ENCODE measurements at regions not wholly inside any gene's neighbourhood (a gene's known extent, or its start where the extent isn't known, plus 50 kb on each side); places are given as distances from the start of the nearest gene placed in this dataset.

DNA sequence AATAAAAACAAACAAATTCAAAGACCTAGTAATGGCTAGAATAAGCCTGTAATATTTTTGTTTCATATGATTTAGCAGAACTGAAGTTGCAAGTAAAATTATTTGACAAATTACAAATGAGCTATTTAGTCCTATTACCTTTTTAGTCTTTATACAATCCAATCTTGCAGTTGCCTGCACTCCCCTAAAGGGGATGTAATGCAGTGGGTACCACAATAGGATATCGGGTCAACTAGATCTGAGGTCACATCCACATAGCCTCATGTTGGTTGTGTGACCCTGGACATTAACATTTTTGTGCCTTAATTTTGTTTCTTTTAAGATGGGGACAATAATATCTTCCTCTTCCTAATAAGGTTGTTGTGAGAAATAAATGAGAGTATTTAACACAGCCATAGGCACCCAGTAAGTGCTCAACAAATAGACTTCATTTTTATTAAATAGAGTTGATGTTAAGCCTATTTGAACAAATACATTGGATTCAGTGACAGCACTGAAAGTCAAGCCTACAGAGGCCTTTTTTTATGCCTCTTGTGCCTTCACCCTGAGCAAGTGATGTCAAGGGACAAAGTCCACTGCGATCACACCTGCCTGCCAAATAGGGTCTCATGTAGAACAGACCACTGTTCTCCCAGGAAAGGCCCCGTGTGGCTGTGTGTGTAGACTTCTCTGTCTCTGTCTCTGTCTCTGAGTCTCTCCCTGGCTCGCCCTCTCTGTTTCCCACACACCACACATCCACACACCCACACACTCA lies 124.8 kb downstream of the EVX1 start:
- DNase-seq: no peak

DNA sequence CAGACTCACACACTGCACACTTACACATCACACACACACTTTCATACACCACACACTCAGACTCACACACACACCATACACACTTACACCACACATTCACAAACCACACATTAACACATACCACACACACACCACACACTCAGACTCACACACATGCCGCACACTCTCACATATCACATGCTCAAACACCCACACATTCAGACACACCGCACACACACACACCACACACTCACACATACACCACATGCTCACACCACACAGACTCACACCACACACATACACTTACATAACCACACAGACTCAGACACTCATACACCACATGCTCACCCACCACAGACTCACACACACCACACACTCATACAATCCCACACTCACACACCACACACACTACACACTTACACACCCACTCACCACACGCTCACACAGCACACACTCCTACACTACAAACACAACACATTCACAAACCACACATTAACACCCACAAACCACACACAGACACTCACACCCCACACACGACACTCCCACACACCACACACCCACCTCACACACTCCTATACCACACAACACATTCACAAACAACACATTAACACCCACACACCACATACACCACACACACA lies 125.4 kb downstream of the EVX1 start:
- no peak for DNase-seq

DNA sequence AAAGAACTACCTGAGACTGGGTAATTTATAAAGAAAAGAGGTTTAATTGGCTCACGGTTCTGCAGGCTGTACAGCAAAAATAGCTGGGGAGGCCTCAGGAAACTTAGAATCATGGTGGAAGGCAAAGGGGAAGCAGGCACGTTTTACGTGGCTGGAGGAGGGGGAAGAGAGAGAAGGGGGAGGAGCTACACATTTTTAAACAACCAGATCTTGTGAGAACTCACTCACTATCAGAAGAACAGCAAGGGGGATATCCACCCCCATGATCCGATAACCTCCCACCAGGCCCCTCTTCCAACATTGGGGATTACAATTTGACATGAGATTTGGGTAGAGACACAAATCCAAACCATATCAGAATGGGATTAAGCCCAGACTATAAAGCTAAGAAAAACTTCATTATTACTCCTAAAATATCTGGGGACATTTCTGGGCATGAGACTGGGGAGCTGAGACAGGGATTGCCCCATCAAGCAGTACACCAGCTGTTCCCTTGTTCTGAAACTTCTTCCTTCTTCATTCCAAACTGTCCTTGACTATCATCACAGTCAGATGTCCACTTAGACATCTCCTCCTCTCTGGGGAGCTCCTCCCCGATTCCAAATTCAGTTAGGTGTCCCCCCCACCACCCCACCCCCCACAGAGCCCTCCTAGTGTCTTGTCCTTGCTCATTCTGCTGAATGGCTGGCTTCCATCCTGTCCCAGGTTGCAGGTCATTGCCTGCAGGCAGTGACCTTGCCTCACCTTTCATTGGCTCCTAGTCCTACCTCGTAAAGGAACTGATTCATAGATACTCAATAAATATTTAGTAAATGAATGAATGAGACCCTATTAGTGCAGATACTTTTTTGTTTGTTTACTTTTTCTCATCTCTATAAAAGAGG lies 132.6 kb downstream of the EVX1 start:
- no peak for DNase-seq

DNA sequence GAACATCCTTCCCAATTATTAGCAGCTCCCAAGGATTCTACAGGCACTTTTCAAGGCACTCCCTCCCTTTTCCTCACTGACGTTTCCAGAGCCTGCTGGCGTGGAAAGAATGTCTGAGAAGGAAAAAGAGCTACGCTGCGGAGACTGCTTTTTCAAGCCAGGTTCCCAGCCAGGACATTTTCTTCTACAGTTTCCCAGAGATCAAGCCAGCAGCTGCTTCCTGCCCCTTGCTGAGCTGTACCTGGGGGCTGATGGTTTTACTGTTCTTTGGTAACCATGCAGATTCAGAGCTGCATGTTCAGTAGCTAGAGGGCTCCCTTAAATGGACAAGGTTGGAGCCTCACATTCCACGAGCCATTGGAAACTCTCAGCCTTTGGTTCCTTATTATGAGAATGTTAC lies 133.4 kb downstream of the EVX1 start:
- peak; percentile 59 for DNase-seq

DNA sequence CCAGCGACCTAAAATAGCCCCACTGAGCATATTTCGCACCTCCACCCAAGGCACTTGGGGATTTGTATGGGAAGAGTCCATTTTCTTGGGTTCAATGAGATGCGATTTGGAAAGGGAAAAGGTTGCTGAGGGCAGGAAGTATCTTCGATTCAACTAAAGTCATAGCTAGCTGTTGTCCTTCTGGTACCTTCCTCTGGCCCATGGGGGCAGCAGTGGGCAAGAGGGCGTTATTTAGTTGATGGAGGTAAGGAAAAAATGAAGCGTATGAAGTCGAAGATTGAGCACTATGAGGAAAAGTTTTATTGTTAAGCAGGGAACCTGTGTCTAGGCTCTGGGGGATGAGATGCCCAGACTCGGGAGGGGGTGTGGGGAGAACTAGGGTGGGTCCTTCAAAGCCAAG lies 135.4 kb downstream of the EVX1 start:
- DNase-seq: no peak

DNA sequence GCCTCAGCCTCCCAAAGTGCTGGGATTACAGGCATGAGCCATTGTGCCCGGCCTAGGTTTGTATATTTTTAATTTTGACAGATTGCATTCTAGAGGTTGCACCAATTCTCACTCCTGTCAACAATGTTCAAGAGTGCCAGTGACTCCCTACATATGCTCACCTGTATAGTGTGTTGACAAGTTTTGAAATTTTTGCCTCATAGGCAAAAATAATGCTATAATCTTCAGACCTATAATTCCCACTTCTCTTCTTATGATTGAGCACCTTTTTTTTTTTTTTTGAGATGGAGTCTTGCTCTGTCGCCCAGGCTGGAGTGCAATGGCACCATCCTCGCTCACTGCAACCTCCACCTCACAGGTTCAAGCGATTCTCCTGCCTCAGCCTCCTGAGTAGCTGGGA lies 139.7 kb downstream of the EVX1 start:
- no peak for DNase-seq

DNA sequence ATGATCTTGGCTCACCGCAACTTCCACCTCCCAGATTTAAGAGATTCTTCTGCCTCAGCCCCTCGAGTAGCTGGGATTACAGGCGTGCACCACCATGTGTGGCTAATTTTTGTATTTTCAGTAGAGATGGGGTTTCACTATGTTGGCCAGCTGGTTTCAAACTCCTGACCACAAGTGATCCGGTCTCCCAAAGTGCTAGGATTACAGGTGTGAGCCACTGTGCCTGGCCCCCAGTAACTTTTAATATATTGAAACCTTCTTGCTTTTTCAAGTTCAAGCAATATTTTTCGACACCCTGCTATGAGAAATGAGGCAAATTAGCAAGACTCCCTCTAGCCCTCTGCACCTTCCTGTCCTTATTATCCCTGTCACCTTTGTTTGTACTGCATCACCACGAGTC lies 144.0 kb downstream of the EVX1 start:
- DNase-seq: no peak

DNA sequence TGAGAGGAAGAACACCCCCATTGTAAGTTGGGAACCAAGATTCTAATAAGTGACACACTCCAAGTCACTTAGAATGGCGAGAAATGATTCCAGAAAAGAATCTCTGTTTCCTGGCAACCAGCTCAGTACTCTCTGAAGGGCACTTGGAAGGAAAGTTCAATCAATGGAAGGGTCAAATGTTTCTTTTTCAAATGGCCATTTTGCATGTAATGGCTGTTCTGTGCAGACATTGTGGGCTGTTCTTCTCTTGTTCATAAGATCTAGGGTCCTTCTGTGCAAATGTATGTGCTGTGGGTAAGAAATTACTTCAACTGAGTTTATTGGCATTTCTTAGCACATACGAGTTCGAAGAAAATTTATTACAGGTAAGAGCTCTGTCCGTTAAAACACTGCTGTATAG lies 145.3 kb downstream of the EVX1 start:
- no peak for DNase-seq

DNA sequence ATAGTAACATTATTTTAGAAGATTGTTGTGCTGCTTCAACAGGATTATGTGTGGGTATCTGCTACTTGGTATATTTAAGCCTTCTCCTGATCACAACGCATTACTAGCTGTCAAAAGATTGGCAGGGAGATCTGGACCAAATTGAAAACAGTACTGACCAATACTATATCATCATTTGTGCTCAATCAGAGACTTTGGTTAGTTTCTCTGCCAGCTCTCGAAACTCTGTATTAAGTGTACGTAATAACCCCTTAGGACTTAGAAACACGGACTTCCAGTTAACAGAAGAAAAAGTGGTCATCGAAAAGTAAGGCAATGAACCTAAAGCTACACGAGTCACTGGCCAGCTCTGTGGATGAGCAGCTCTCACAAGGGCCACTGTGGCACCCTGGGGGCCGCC lies 146.0 kb downstream of the EVX1 start:
- DNase-seq: no peak

DNA sequence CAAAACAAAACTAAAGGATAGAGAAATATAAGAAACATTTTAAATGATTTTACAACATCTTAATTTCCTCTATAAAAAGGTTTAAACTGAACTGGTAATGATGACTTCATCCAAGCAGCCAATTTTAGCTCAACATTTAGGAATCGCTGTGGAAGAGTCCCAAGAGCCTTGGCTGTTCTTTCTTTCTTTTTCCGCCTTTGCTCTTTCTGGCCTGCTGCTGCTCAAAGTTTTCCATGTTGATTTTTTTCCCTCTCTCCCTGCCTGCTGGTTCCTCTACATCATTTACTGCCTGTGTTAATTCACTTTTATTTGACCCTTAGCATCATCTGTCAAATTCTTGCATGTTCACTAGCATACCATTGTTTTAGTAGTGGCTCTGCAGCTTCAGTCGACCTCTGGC lies 146.9 kb downstream of the EVX1 start:
- peak; percentile 73 for DNase-seq

DNA sequence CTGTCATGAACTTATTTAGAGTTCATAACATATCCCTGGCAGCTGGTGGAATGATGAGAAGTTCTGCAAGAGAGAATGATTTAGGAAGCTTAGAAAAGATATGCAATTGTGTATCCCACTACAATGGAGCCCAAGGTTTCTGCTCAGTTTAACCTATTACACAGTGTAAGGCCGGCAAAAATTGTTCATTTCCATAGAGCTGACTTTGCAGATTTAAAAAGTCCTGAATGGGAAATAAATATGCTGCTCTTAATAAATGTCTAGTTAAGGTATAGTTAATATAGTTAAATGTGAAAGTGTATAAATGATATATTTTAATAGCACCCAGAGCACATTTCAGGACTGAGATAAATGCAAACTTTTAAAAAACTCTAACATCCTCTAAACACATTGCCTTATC lies 149.9 kb downstream of the EVX1 start:
- no peak for DNase-seq

DNA sequence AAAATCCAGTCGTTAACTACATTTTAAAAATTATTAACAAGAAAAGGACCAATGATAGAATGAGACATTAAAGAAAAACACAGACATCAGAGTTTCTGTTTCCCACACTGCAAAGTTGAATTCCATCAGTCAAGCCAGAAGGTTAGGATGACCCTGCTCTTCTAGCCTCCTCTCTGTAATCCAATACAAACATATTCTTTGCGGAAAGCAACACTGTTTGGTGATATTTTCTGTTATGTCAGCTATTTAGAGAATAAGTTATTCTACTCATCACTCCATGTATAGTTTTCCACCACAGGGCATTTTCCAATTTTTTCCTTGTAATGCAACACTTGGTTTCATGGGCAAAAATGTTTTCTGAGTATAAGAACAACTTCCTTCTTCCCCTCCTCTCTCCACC lies 152.3 kb downstream of the EVX1 start:
- DNase-seq: no peak

DNA sequence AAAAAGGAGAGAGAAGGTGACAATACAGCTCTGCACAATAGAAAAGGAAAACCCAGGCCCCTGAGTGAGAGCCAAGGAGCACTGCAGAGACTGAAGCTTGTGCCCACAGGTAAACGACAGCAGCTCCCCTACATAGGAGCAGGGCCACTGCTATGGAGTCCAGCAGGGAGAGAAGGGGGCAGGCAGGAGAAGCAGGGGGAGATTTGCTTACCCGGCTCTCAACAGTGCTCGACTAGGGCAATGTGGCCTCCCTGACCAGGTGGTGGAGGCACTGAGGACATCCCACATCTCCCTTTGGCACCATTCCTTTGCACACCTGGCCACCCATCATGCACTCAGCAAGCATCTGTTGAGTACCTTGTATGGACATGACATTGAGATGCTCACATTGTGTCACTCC lies 153.0 kb downstream of the EVX1 start:
- no peak for DNase-seq

DNA sequence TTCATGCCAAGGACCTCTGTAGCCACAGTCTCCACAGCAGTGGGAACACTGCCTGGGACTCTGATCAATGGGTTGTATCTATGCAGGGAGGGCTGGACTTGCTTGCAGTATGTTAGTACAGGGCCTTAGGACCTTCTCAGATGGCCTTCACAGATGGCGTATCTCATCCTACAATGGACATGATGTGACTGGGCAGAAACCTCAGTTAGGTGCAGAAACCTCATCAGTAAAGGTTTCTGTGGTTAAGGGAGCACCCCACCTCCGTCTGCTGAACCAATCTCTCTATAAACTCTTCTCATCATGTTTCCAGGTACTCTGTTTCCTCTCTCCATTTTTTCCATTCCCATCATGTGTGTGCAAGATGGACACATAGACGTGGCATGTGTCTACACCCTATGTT lies 154.9 kb downstream of the EVX1 start:
- DNase-seq: no peak

DNA sequence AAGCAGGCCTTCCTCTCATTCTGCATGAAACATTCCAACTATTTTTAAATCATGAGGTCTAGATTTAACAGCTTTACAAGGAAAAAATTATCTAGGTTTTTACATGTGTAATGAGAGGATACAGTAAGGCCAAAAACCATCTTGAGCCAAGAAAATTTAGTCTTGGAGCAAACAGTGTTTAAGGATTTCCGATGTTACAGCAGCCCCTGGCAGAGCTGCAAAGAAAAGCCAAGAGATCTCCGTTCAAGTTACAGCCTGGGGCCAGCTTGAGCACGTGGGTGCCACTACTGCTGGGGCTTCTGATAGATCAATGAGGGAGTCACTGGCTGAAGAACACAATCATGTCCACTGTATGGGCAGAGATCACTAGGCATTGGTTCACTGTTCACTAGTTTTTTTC lies 156.2 kb downstream of the EVX1 start:
- peak; percentile 32 for DNase-seq

DNA sequence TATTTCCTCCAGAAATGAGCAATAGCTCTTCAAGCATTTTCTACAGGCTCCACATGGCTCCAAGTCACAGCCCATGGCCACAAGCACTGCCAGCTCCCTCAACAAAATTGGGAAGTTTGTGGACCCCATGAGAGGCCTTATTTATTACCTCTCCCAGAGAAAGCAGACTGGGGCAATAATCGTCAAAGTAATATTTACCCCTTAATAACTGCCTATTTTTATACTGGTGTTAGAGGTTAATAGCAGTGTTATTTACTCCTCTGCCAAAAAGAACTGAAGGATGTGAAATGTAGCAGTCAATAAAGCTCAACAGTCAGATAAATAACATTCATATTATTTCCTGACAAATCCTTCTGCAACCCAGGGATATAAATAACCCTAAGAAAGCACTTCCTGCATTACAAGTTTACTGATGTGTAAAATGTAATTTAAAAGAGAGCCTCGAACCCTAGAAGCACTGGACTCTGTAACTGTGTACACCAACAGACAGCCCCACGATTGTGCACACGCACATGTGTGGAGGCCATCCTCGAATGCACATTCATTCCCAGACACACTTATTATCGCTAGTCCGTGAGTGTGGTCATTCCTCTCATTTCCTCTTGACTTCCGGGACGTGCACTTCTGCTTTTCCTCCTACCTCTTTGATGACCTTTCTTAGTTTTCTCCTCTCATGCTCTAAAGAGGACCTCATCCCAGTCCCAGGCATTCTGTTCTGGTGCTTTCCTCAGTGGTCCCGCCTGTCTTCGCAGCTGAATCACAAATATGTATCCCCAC lies 157.4 kb downstream of the EVX1 start:
- no peak for DNase-seq

DNA sequence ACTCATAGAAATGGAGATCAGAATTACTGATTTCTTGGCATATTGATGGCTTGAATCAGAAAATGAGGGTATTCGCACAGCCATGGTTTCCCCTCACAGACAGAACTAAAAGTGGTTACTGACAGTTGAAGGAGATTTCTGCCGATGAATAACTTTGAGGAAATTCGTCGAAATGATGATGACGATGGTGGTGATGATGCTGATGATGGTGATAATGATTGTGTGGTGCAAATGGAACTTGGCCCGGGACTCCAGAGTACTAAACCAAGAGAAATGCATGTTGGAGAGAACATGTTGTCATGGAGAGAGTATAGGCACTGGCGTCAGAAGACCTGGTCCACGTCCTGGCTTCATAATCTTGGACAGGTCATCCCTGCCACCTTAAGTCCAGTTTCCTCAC lies 163.2 kb downstream of the EVX1 start:
- DNase-seq: no peak

DNA sequence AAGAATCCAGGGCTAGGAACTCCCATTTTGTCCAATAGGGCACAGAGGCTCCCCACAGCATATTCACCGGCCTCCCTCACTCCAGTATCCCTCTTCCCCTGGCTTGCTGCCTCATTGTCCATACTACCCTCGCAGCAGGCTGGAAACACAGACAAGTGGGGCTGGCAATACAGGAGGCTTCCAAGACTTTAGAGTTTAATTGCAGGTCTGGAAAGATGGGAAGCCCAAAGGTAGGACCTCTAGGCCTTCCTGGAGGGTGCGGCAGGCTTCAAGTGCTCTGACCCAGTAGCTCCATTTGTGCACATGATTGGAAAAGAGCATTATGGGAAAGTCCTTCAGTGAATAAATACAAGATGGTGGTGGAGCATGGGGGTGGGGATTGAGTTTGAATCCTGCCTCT lies 166.7 kb downstream of the EVX1 start:
- DNase-seq: no peak

DNA sequence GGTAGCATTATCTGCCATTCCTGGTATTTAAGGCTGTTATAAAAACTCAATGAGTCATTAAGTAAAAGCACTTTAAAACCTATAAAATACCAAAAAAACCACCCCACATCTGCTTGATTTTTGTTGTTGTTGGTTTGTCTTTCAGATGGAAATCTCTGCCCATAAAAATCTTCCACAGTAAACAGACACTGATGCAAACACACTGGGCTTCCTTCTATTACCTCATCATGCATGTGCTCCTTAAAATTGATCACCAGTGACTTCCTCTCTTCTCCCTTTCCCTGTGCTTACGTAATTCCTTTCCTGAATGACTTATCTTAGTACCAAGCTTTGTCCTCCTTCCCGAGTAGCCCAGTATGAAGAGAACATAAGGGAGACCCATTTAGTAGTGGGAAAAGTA lies 167.2 kb downstream of the EVX1 start:
- DNase-seq: no peak

DNA sequence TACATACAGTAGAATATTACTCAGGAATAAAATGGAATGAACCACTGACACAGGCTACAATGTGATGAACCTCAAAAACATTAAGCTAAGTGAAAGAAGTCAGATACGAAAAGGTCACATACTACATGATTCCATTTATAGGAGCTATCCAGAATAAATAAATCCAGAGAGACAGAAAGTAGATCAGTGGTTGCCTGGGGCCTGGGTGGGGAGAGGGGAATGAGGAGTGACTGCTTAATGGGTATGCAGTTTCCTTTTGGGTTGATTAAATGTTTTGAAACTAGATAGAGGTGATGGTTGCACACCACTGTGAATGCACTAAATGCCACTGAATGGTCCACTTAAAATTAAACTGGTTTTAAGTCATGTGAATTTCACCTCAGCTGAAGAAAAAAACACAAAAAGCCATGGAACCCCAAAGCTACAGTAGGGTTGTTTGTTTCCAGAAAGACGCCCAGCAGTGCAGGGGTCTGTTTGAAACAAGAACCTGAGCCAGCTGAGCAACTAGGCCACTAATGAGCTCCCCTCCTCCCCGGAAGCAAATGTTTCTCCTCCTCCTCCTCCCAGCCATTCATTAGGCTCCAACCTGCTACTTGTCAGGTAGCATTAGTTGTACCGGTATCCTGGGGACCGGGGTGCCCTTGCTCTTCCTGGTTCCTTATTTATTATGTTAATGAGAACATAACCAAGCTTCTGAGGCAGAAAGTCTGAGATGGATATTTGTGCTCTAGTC lies 168.4 kb downstream of the EVX1 start:
- DNase-seq: no peak

DNA sequence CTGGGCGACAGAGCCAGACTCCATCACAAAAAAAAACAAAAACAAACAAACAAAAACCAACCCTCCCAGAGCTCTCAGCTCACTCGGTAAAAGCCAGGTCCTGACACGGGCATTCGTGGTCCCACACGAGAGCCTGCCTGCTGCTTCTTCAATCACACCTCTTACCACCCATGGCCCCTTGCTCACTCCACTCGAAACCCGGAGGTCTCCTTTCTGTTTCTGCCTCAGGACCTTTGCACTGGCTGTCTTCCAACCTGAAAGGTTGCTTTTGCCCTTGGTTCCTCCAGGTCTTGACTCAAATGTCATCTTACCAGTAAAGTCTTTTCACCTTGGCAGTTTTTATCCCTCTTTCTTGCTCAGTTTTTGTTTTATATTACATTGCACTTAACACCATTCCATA lies 169.6 kb downstream of the EVX1 start:
- DNase-seq: no peak

DNA sequence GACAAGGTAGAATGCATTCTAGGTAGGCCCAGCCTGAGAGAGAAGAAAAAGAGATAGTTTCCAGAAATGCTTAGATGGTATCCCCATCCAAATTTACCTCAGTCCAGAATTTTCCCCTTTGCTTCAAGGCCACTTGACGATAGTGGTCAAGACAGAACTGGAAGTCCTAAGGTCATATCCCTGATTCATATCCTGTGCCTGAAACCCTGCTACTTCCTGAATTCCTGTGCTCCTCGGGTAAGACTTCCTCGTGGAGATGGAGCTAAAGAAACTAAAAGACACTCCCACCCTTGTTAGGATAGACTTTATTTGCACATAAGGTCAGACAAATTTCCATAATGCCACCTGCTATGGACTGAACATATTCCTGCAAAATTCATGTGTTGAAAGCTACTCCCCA lies 175.9 kb downstream of the EVX1 start:
- DNase-seq: no peak

All from right hindlimb (tissue), 1 donor.